ENCODE measurements at regions not wholly inside any gene's neighbourhood (a gene's known extent, or its start where the extent isn't known, plus 50 kb on each side); places are given as distances from the start of the nearest gene placed in this dataset.
"Not testable (repeated sequence)": the region's sequence is repeated elsewhere in the genome, so short reads cannot be mapped to it uniquely, and the experiment has no call there.

GRCh38 chr9:90044710-90045151 is 439.9 kb downstream of the GADD45G start:
- DNase-seq = peak; percentile 30

- DNase-seq = no peak
Observed at GRCh38 chr9:90046317-90046861, 441.6 kb downstream of the GADD45G start.

- no peak for DNase-seq
Observed at GRCh38 chr9:90047828-90048227, 443.0 kb downstream of the GADD45G start.

- DNase-seq = no peak
Observed at GRCh38 chr9:90052366-90052765, 447.6 kb downstream of the GADD45G start.

GRCh38 chr9:90053027-90053426 is 448.2 kb downstream of the GADD45G start:
- no peak for DNase-seq

GRCh38 chr9:90054810-90055209 is 450.0 kb downstream of the GADD45G start:
- no peak for DNase-seq

- no peak for DNase-seq
Observed at GRCh38 chr9:90055226-90055625, 450.4 kb downstream of the GADD45G start.

- DNase-seq = no peak
Observed at GRCh38 chr9:90057361-90057760, 452.5 kb downstream of the GADD45G start.

- DNase-seq = no peak
Observed at GRCh38 chr9:90058182-90058763, 453.5 kb downstream of the GADD45G start.

GRCh38 chr9:90059436-90059835 is 454.6 kb downstream of the GADD45G start:
- DNase-seq = no peak

- no peak for DNase-seq
Observed at GRCh38 chr9:90060256-90060655, 455.4 kb downstream of the GADD45G start.

- no peak for DNase-seq
Observed at GRCh38 chr9:90061187-90061586, 456.4 kb downstream of the GADD45G start.

- DNase-seq = no peak
Observed at GRCh38 chr9:90062982-90063381, 458.2 kb downstream of the GADD45G start.

- DNase-seq = no peak
Observed at GRCh38 chr9:90064248-90064647, 459.4 kb downstream of the GADD45G start.

- peak; percentile 49 for DNase-seq
Observed at GRCh38 chr9:90064971-90065370, 460.2 kb downstream of the GADD45G start.

- no peak for DNase-seq
Observed at GRCh38 chr9:90065851-90066250, 461.0 kb downstream of the GADD45G start.

- DNase-seq = no peak
Observed at GRCh38 chr9:90069085-90069484, 464.3 kb downstream of the GADD45G start.

- no peak for DNase-seq
Observed at GRCh38 chr9:90070056-90070455, 465.2 kb downstream of the GADD45G start.

- no peak for DNase-seq
Observed at GRCh38 chr9:90070469-90070868, 465.7 kb downstream of the GADD45G start.

GRCh38 chr9:90070931-90071660 is 466.3 kb downstream of the GADD45G start:
- DNase-seq = no peak

GRCh38 chr9:90073186-90073945 is 468.6 kb downstream of the GADD45G start:
- DNase-seq = no peak

GRCh38 chr9:90074316-90074962 is 469.6 kb downstream of the GADD45G start:
- no peak for DNase-seq

- DNase-seq = not testable (repeated sequence)
Observed at GRCh38 chr9:90077598-90077997, 472.8 kb downstream of the GADD45G start.

Data from fibroblast of upper back skin (primary cell).